ENCODE measurements at regions not wholly inside any gene's neighbourhood (a gene's known extent, or its start where the extent isn't known, plus 50 kb on each side); places are given as distances from the start of the nearest gene placed in this dataset.

DNA sequence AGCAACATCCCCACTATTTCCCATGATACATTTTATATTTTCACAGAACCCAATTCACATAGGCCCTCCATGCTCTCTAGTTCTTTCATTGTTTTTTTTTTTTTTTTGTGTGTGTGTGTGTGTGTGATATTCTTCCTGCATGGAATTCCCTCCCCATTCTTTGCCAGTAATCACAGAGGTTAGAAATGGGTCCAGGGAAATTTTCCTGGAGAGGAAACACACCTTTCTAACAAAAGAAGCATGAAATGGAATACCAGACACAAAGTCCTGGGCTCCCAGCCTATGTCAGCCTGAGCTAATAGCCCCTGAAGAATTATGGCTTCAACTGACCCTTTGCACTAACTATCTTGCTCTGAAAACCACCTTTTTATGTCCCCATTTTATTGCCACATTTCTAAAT lies 194.2 kb upstream of the NT5E start:
- TF ChIP-seq, protein P1, sequence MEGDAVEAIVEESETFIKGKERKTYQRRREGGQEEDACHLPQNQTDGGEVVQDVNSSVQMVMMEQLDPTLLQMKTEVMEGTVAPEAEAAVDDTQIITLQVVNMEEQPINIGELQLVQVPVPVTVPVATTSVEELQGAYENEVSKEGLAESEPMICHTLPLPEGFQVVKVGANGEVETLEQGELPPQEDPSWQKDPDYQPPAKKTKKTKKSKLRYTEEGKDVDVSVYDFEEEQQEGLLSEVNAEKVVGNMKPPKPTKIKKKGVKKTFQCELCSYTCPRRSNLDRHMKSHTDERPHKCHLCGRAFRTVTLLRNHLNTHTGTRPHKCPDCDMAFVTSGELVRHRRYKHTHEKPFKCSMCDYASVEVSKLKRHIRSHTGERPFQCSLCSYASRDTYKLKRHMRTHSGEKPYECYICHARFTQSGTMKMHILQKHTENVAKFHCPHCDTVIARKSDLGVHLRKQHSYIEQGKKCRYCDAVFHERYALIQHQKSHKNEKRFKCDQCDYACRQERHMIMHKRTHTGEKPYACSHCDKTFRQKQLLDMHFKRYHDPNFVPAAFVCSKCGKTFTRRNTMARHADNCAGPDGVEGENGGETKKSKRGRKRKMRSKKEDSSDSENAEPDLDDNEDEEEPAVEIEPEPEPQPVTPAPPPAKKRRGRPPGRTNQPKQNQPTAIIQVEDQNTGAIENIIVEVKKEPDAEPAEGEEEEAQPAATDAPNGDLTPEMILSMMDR (IDR thresholded peaks at IDR 0.05): no peak
- no peak for TF ChIP-seq EZH2 (IDR thresholded peaks at IDR 0.05; ENCODE audit: borderline replicate concordance, insufficient read depth, low read depth, low read length, poor library complexity, severe bottlenecking)

Measured in B cell (primary cell).